Mesodermal cell (in vitro differentiated cells): ENCODE measurements at regions not wholly inside any gene's neighbourhood (a gene's known extent, or its start where the extent isn't known, plus 50 kb on each side); places are given as distances from the start of the nearest gene placed in this dataset.

ENCODE experiments used
- H3K27ac ChIP-seq: 2 replicates; pipeline ENCODE4 v1.7.0; 2013; ENCODE audit warnings: mild to moderate bottlenecking, low read depth, low read length, moderate library complexity; ENCODE audit not compliant: severe bottlenecking
- H3K36me3 ChIP-seq: 2 replicates; pipeline ENCODE4 v1.7.1; 2013; ENCODE audit warnings: mild to moderate bottlenecking, low read length, moderate library complexity; ENCODE audit not compliant: control insufficient read depth, insufficient read depth
- H3K4me1 ChIP-seq: one replicate; pipeline ENCODE4 v1.7.1; 2013; ENCODE audit warnings: mild to moderate bottlenecking, low read length; ENCODE audit not compliant: insufficient read depth, control insufficient read depth, poor library complexity, severe bottlenecking
- H3K4me3 ChIP-seq: 2 replicates; pipeline ENCODE4 v1.7.0; 2013; ENCODE audit warnings: low read length, control low read depth, mild to moderate bottlenecking; ENCODE audit not compliant: insufficient read depth, poor library complexity, severe bottlenecking; ENCODE audit errors: extremely low read depth
- H3K9me3 ChIP-seq: 2 replicates; pipeline ENCODE4 v1.7.1; 2013; ENCODE audit warnings: mild to moderate bottlenecking, low read length, moderate library complexity; ENCODE audit not compliant: control insufficient read depth
- WGBS, 2 experiments: methylation state at CpG; one replicate each; pipeline ENCODE4 v1.1.5; 2013; ENCODE audit warnings: missing lambda C conversion rate in 2 of 2; ENCODE audit not compliant: insufficient coverage in 2 of 2; 5-methylcytosine and 5-hydroxymethylcytosine counted together

DNA sequence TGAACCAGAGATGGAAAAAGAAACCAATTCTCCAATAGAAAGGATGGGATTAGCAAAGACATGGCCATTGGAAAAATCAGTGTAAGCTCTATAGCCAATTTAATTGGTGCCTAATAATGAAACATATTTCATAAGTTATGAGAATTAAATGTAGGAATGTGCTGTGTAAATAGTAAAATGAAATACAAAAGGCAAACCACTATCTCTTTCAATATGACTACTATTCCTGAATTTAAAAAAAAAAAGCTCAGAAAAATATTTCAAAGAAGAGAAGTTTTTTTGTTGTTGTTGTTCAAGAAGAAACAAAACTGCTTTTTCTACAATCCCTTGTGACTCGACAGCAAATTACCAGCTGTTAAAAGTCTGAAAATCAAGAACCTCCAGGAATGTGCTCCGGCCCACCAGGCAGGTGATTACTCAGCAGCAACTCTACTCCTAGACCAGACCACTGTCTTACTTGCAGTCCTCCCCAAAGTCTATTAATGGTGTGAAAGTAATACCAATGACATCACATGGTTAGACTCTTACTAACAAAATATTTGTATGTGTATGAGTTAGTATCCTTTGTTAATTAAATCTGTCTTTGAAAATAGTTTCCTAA is 362.4 kb downstream of the KCTD12 start:
- no peaks in the 10 kb centered on the region for H3K9me3 ChIP-seq
- no peak overlapping the region for H3K27ac ChIP-seq
- WGBS, 2 experiments: no CpG with 5 or more reads among the region's 2 CpGs
- H3K36me3 ChIP-seq: no peaks in the 10 kb centered on the region
- H3K4me1 ChIP-seq: peaks cover 7% of the 10 kb centered on the region
- no peak overlapping the region for H3K4me3 ChIP-seq

DNA sequence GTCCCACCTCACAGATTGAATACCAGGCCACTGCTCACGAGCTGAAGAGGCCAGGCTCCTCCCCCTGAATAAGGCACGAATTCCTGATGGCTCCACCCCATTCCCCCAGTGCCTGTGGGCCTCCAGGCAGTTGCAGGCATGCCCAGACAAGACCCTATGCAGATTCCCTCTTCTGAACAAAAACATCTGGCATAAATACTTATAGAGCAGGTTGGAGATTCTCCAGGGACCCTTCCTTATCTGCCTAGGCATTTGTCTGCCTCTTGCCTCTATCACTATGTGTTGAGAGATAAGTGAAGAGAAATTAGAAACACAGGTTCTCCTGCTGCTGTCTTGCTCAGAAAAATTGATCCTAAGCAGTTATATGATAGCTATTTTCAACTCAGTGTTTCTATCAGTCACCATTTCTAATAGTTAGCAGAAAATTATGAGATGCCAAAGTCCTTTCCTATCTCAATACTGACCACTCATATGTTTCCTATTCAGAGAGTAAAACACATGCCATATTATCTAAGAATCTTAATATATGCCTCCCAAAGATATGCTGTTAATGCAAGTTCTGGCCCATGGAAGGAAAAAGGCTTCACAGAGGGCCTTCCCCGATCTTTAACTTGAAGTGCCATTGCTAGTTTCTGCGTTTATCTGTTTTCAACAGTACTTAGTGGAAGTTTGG is 364.0 kb downstream of the KCTD12 start:
- Histone ChIP-seq H3K9me3 (no peaks in the 10 kb centered on the region), H3K4me3 (no peak overlapping the region), H3K4me1 (peaks cover 7% of the 10 kb centered on the region), H3K27ac (peak overlapping the region; percentile 88), H3K36me3 (no peaks in the 10 kb centered on the region)
- no CpG with 5 or more reads among the region's 4 CpGs for WGBS, 2 experiments

DNA sequence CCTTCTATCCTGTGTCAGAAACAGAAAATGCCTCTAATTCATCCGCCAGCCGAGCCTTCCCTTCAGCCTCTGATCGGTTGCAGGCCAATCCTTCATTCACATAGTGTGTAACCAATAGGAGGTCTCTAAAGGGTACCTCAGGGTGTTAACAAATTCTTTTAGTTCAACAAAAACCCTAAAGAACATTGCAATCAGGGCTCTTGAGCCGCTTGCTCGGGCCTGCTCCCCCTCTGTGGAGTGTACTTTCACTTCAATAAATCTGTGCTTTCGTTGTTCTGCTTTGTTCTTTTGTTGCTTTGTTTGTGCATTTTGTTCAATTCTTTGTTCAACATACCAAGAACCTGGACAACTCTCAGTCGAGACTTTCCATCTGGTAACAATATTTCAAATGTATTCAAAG is 366.5 kb downstream of the KCTD12 start:
- Histone ChIP-seq H3K27ac (no peak overlapping the region), H3K9me3 (no peaks in the 10 kb centered on the region), H3K4me3 (no peak overlapping the region), H3K36me3 (no peaks in the 10 kb centered on the region), H3K4me1 (peaks cover 11% of the 10 kb centered on the region)
- WGBS, 2 experiments: 100% methylated on average over 1 to 2 of the region's 7 CpGs

DNA sequence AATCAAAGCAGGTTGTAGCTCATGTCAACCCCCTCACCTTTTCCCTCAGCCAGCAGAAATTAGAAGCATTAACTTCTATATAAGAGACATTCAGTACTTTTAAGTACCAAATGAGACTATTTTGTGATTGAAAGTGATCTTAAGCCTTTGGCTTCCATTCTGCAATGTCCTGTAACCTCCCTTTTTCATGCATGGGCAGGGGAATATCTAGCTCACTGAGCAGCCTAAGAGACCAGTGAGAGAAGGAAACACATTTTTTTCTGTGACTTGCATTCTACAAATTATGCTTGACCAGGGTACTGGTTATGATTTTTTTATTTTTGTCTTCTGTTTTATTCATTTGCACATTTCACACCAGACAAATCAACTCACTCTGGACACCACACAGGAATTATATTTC is 369.6 kb downstream of the KCTD12 start:
- H3K36me3 ChIP-seq: no peaks in the 10 kb centered on the region
- H3K27ac ChIP-seq: peak overlapping the region; percentile 47
- H3K9me3 ChIP-seq: no peaks in the 10 kb centered on the region
- peaks cover 4% of the 10 kb centered on the region for H3K4me1 ChIP-seq
- H3K4me3 ChIP-seq: no peak overlapping the region

DNA sequence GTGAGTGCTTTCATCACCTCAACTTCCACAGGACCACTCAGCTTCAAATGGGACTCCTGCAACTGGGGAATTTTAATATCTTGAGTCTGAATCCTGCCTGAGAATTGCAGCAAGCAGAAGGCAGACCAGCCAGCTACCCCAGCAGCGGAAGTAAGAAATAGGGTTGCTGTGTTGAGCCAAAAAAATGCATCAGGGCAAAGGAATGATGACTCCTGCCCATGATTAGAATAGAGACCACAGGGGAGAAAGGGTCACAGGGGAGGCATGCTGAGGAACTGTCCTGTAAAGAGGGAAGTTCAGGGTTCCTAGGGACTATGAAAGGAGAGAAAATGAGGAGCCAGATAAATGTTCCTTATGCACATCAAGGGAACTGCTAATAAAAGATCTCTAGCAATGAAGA is 370.2 kb downstream of the KCTD12 start:
- Histone ChIP-seq H3K4me1 (peaks cover 4% of the 10 kb centered on the region), H3K9me3 (no peaks in the 10 kb centered on the region), H3K4me3 (no peak overlapping the region), H3K36me3 (no peaks in the 10 kb centered on the region), H3K27ac (peak overlapping the region; percentile 47)
- WGBS, 2 experiments: 50 to 100% methylated on average over 1 of the region's 1 CpG

DNA sequence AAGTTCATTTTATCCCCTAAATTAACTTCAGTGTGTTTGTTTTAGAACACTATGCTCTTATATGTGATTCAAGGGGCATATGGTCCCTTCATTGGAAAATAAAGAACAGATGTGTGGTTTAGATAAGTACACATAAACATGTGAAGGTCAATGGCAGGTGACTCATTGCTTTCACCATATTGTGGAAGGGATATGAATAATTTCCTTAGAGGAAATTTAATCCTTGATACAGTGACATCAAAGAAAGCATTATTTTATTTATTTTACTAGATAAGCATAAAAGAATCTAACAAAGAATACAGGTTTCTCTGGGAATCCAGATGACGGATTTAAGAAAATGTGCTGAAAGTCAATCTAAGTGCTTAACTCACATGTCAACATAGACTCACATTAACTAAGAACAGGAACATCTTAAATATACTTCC is 373.5 kb downstream of the KCTD12 start:
- Histone ChIP-seq H3K4me1 (peaks cover 4% of the 10 kb centered on the region), H3K27ac (no peak overlapping the region), H3K4me3 (no peak overlapping the region), H3K9me3 (no peaks in the 10 kb centered on the region), H3K36me3 (no peaks in the 10 kb centered on the region)
- no CpG with 5 or more reads among the region's 1 CpG for WGBS, 2 experiments

DNA sequence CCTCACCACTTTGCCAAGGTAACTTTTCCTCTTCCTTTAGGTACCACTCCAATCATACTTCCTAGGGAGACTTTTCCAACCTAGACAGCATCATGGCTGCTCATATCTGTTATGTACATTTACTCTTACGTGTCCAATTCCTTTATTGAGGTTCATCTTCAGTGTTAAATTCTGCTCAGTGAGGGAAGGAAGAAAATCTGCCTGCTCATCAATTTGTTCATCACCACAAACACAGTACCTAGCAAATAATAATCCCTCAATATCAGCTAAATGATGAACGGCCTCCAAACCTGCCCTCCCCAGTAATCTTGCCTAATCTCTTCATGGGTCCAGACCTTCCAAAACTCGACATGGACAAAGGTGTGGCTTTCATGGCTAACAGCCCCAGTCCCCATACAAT is 380.8 kb downstream of the KCTD12 start:
- Histone ChIP-seq H3K4me3 (no peak overlapping the region), H3K36me3 (no peaks in the 10 kb centered on the region), H3K27ac (no peak overlapping the region), H3K9me3 (no peaks in the 10 kb centered on the region), H3K4me1 (no peaks in the 10 kb centered on the region)
- WGBS, 2 experiments: 41 to 60% methylated on average over 2 to 3 of the region's 3 CpGs

DNA sequence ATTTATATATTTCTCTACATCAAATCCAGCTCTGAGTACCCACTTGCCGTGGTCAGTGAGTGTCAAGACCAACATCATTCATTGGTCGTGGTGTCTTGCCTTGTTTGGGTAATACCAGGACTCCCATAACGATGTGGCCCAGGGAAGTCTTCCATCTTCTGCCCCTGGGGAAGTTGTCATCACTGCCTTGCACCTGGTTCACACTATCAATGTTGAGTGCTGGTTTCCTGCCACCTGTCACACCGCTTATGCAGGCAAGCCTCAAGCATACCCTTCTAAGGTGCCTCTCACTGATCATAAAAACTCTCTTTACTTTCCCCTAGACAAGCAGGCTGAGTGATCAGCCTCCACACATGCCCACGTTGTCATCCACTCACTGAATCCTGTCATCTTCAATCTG is 382.4 kb downstream of the KCTD12 start:
- no peaks in the 10 kb centered on the region for H3K4me1 ChIP-seq
- no peak overlapping the region for H3K27ac ChIP-seq
- 63 to 68% methylated on average over 4 to 5 of the region's 5 CpGs for WGBS, 2 experiments
- H3K36me3 ChIP-seq: no peaks in the 10 kb centered on the region
- H3K4me3 ChIP-seq: no peak overlapping the region
- no peaks in the 10 kb centered on the region for H3K9me3 ChIP-seq

DNA sequence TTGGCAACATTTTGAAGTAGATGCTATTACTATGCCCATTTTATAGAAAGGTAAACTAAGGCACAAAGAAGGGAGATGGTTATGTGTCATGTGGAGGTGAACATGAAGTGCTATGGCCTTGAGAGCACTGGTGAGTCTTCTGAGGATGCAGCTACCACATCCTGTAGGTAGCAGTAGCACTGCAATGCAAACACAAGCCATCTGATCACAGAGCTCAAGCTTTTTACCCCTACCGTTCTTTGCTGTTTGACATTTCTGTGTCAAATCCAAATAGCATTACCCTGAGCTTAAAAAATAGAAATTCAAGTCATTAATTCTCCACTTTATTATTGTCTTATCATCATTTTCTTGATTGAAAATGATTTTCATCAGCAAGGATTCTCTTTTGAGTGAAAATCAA is 382.9 kb downstream of the KCTD12 start:
- Histone ChIP-seq H3K4me3 (no peak overlapping the region), H3K4me1 (no peaks in the 10 kb centered on the region), H3K36me3 (no peaks in the 10 kb centered on the region), H3K27ac (no peak overlapping the region), H3K9me3 (no peaks in the 10 kb centered on the region)
- WGBS, 2 experiments: 86 to 100% methylated on average over 1 of the region's 1 CpG

DNA sequence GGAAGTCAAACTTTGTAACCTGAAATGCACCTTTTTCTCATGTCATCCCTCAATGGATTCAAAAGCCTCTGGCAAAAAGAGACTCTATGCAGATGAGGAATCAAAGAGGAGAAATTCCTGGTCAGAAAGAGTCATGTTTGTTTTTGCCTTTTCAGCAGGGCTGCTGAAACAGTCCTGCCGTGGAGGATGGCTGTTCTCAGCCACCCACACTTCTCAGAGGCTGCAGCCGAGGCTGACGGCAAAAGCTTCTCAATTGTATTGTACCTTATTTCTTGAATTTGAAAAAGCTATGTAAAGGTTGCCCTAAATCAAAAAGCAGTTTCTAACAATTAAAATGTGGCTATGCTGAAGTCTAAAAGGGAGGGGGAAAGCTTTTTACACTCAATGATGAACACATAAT is 385.3 kb downstream of the KCTD12 start:
- Histone ChIP-seq H3K9me3 (no peaks in the 10 kb centered on the region), H3K36me3 (no peaks in the 10 kb centered on the region), H3K4me3 (no peak overlapping the region), H3K27ac (no peak overlapping the region), H3K4me1 (no peaks in the 10 kb centered on the region)
- WGBS, 2 experiments: 60% methylated on average over 1 of the region's 3 CpGs; no CpG with 5 or more reads in 1 of the 2 experiments

DNA sequence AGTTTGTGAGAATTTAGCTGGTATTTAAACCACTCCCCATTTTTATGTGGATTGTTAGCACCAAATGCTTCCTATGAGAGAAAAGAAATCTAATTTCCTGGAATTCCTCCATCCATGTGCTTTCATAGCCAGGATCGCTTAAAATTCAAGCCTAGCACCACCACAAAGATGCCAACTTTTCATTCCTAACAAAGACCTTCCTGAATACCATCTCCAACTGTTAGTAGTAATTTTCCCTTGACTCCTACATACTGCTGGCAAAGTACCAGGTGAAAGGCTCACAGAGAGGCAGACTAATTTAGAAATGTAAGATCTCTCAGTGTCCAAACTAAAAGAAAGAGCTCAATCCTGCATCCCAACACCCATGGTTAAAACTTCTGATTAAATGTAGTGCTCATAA is 386.3 kb downstream of the KCTD12 start:
- no peak overlapping the region for H3K27ac ChIP-seq
- H3K4me1 ChIP-seq: no peaks in the 10 kb centered on the region
- no peak overlapping the region for H3K4me3 ChIP-seq
- no peaks in the 10 kb centered on the region for H3K9me3 ChIP-seq
- no peaks in the 10 kb centered on the region for H3K36me3 ChIP-seq
- WGBS, 2 experiments: no CpG with 5 or more reads among the region's 1 CpG
